HepG2 (cell line): ENCODE measurements at regions not wholly inside any gene's neighbourhood (a gene's known extent, or its start where the extent isn't known, plus 50 kb on each side); places are given as distances from the start of the nearest gene placed in this dataset.

Experiments used
- ATAC-seq: fragments of 200-7000 bp; cut with Tn5 transposase; 3 replicates; pipeline ENCODE4 v1.9.1; 2020; ENCODE audit warnings: mild to moderate bottlenecking, moderate library complexity
- BruUV-seq: library from RNA; stranded (reverse); fragments of 400-500 nt; replicated peaks from 2 replicates; lab custom pipeline; 2021; lab: Mats Ljungman, UMichigan
- CTCF ChIA-PET: fragments of 300-600 bp; formaldehyde crosslinking; extraction: SDS; loops from one replicate; lab custom pipeline; 2021; ENCODE audit warnings: low total read pairs, inconsistent platforms, low intra/inter-chr PET ratio; lab: Yijun Ruan, JAX
- POLR2A ChIA-PET: fragments of 350-600 bp; sonication (Branson Sonifier 250); formaldehyde crosslinking; loops from one replicate; lab custom pipeline; 2020; ENCODE audit warnings: antibody characterized with exemption, inconsistent platforms; lab: Yijun Ruan, JAX
- DNase-seq: peaks from one replicate; pipeline ENCODE4 v3.0.0-alpha.2; 2015; ENCODE audit warnings: low spot score
- FAIRE-seq: peaks from 3 replicates; lab custom pipeline; 2011; peaks lifted over from hg19 to GRCh38; lab: Jason Lieb, UNC
- H2AFZ ChIP-seq: one replicate; pipeline ENCODE4 v1.6.1; 2011; ENCODE audit warnings: low read length, inconsistent platforms
- H3K27ac ChIP-seq: fragments of 300-600 bp; 3 replicates; pipeline ENCODE4 v1.8.0; 2011; ENCODE audit warnings: mixed run types, mild to moderate bottlenecking, mixed read lengths, low read length, inconsistent platforms; ENCODE audit not compliant: insufficient read depth; ENCODE audit errors: extremely low read length
- H3K27me3 ChIP-seq, 2 experiments: fragments of 200-600 bp in 1 of 2; 2 replicates in 1 of 2; 3 replicates in 1 of 2; pipeline versions ENCODE4 v1.6.0 to v1.8.0; 2011; ENCODE audit warnings: low read length in 2 of 2, mild to moderate bottlenecking in 2 of 2, moderate library complexity in 2 of 2, inconsistent platforms in 1 of 2; ENCODE audit not compliant: insufficient read depth in 2 of 2, control insufficient read depth in 1 of 2
- H3K36me3 ChIP-seq, 2 experiments: fragments of 200-600 bp in 1 of 2; replicated peaks in 1 of 2; 2 replicates in 1 of 2; 3 replicates in 1 of 2; pipeline versions ENCODE4 v1.5.1 to v1.8.0; 2011; ENCODE audit warnings: low read length in 2 of 2, inconsistent platforms in 1 of 2; ENCODE audit not compliant: insufficient read depth in 2 of 2, control insufficient read depth in 1 of 2
- H3K4me1 ChIP-seq: 2 replicates; pipeline ENCODE4 v1.5.1; 2012; ENCODE audit warnings: low read length, inconsistent platforms; ENCODE audit not compliant: insufficient read depth
- H3K4me2 ChIP-seq: 2 replicates; pipeline ENCODE4 v1.6.0; 2011; ENCODE audit warnings: low read depth, low read length, inconsistent platforms
- H3K4me3 ChIP-seq, 3 experiments: fragments of 200-600 bp in 1 of 3; sonication (generic), shearing (Covaris generic) in 1 of 3; replicated peaks in 1 of 3; 2 replicates each; pipeline ENCODE4 v1.5.1; 2011 to 2016; ENCODE audit warnings: low read length in 3 of 3, inconsistent platforms in 2 of 3, low read depth in 2 of 3, mild to moderate bottlenecking in 2 of 3, control low read depth in 1 of 3, mixed read lengths in 1 of 3; ENCODE audit not compliant: insufficient read depth in 1 of 3
- H3K79me2 ChIP-seq: one replicate; pipeline ENCODE4 v1.6.1; 2011; ENCODE audit warnings: low read length, inconsistent platforms; ENCODE audit not compliant: insufficient read depth
- H3K9ac ChIP-seq: 2 replicates; pipeline ENCODE4 v1.6.0; 2011; ENCODE audit warnings: mild to moderate bottlenecking, low read depth, low read length, inconsistent platforms; ENCODE audit not compliant: insufficient read depth
- H3K9me3 ChIP-seq: 2 replicates; pipeline ENCODE4 v1.5.1; 2012; ENCODE audit warnings: mild to moderate bottlenecking, low read length
- H4K20me1 ChIP-seq: 2 replicates; pipeline ENCODE4 v1.6.0; 2011; ENCODE audit warnings: inconsistent platforms, mild to moderate bottlenecking, low read length, moderate library complexity; ENCODE audit not compliant: insufficient read depth
- AFF4 ChIP-seq: sonication (generic); formaldehyde crosslinking; IDR thresholded peaks from 2 replicates; pipeline ENCODE4 v1.4.0; 2020; ENCODE audit warnings: missing genetic modification reagents
- BRCA1 ChIP-seq: sonication (generic); formaldehyde crosslinking; IDR thresholded peaks from 2 replicates; pipeline ENCODE4 v1.4.0; 2020; ENCODE audit warnings: missing genetic modification reagents
- EZH2 ChIP-seq: conservative IDR thresholded peaks from 2 replicates; pipeline ENCODE4 v1.6.1; 2012; ENCODE audit warnings: mild to moderate bottlenecking, low read depth, low read length, moderate library complexity
- WGBS: methylation state at CpG from one replicate; pipeline ENCODE4 v1.1.6; 2017; ENCODE audit warnings: low lambda C conversion rate; 5-methylcytosine and 5-hydroxymethylcytosine counted together
- in situ Hi-C: cut with HindIII; loops from 2 replicates; pipeline ENCODE4 v1.10.0; 2017; ENCODE audit warnings: low pct_unique_long_range_greater_than_20kb; ENCODE audit not compliant: extremely low pct_ligation_motif_present
- intact Hi-C: fragments of 100-400 bp; cut with micrococcal nuclease; formaldehyde crosslinking; loops from one replicate; pipeline ENCODE4 v1.10.0; 2022; ENCODE audit not compliant: unreplicated experiment

- Histone ChIP-seq H3K27me3 (peaks cover 0 to 10% of the 10 kb centered on the region in 2 experiments; a peak in 3 of 5 replicates), H3K79me2 (no peaks in the 10 kb centered on the region)
- no peak for TF ChIP-seq EZH2
- no peak for TF ChIP-seq AFF4 (CRISPR knock-in tag)
- no peak for TF ChIP-seq BRCA1
- TF ChIP-seq, all 625 proteins: peak for 0
- H3K4me1 ChIP-seq, result peaks cover 10% of the 10 kb centered on the region
- no TSS peak for BruUV-seq
- no peaks in the 10 kb centered on the region for H4K20me1 ChIP-seq
- DNase-seq (no peak), ATAC-seq (no peak), FAIRE-seq (no peak)
- CTCF ChIA-PET, result no interaction called here
- H3K4me2 ChIP-seq, result no peak overlapping the region
- H3K36me3 ChIP-seq, result no peaks in the 10 kb centered on the region
- no peak overlapping the region for H2AFZ ChIP-seq
- H3K9me3 ChIP-seq, result no peaks in the 10 kb centered on the region
- H3K9ac ChIP-seq, result no peak overlapping the region
- no peak overlapping the region for H3K4me3 ChIP-seq
- in situ Hi-C loops (no loop called here), intact Hi-C loops (no loop called here)
- POLR2A ChIA-PET, result no interaction called here
- no peak overlapping the region for H3K27ac ChIP-seq
- WGBS, result 44% methylated on average over 2 of the region's 4 CpGs
These were observed 197.3 kb downstream of the OPA1 start for GRCh38 chr3:193790086-193790990.
